K562 (cell line): ENCODE measurements at regions not wholly inside any gene's neighbourhood (a gene's known extent, or its start where the extent isn't known, plus 50 kb on each side); places are given as distances from the start of the nearest gene placed in this dataset.

ENCODE experiments used
- BRCA1 ChIP-seq, 2 experiments: fragments of 450-650 bp in 1 of 2; sonication (generic) in 1 of 2; formaldehyde crosslinking in 1 of 2; IDR thresholded peaks; 2 replicates each; pipeline versions ENCODE4 v1.5.0 to v1.6.1; 2017 to 2020; ENCODE audit warnings: mild to moderate bottlenecking in 1 of 2, missing genetic modification reagents in 1 of 2
- FOXO4 ChIP-seq: fragments of 450-650 bp; formaldehyde crosslinking; IDR thresholded peaks from 2 replicates; pipeline ENCODE4 v1.4.0; 2020; ENCODE audit warnings: mild to moderate bottlenecking, moderate library complexity
- GABPA ChIP-seq: fragments of 200-800 bp; sonication (Bioruptor generic); conservative IDR thresholded peaks from 2 replicates; pipeline ENCODE4 v1.6.1; 2016; ENCODE audit warnings: low read depth, missing genetic modification characterization, missing compliant biosample characterization
- HNRNPH1 ChIP-seq: fragments of 200-400 bp; formaldehyde crosslinking; optimal IDR thresholded peaks from 2 replicates; pipeline ENCODE3; 2017; ENCODE audit warnings: low read depth, mild to moderate bottlenecking, low read length, moderate library complexity
- KLF1 ChIP-seq: fragments of 450-650 bp; IDR thresholded peaks from 2 replicates; pipeline ENCODE4 v1.6.1; 2016; ENCODE audit warnings: missing genetic modification characterization, missing compliant biosample characterization
- MYBL2 ChIP-seq, 2 experiments: fragments of 450-650 bp in 1 of 2; sonication (generic) in 1 of 2; formaldehyde crosslinking in 1 of 2; IDR thresholded peaks; 2 replicates each; pipeline versions ENCODE4 v1.6.1 to v1.8.1; 2017 to 2022; ENCODE audit warnings: borderline replicate concordance in 1 of 2, inconsistent platforms in 1 of 2, low read depth in 1 of 2, mild to moderate bottlenecking in 1 of 2, missing genetic modification reagents in 1 of 2, moderate library complexity in 1 of 2
- MYC ChIP-seq, 2 experiments: fragments of 250-450 bp in 1 of 2; sonication (Bioruptor Pico) in 1 of 2; IDR thresholded peaks; 2 replicates each; pipeline versions ENCODE4 v1.5.1 to v1.6.1; 2012 to 2021; ENCODE audit warnings: low read depth in 2 of 2, borderline replicate concordance in 1 of 2, improper control_type of control experiment in 1 of 2, low read length in 1 of 2, mild to moderate bottlenecking in 1 of 2, moderate library complexity in 1 of 2
- MYNN ChIP-seq, 2 experiments: sonication (generic); formaldehyde crosslinking in 1 of 2; IDR thresholded peaks; 2 replicates each; pipeline versions ENCODE4 v1.5.0 to v1.6.1; 2016 to 2020; ENCODE audit warnings: antibody characterized with exemption in 1 of 2, missing genetic modification reagents in 1 of 2
- NBN ChIP-seq: fragments of 450-650 bp; IDR thresholded peaks from 2 replicates; pipeline ENCODE4 v1.6.1; 2016; ENCODE audit warnings: low read depth, mild to moderate bottlenecking
- NFIC ChIP-seq: fragments of 450-650 bp; IDR thresholded peaks from 2 replicates; pipeline ENCODE4 v1.6.1; 2017; ENCODE audit warnings: mild to moderate bottlenecking, inconsistent platforms
- RBM15 ChIP-seq: fragments of 200-400 bp; formaldehyde crosslinking; IDR thresholded peaks from 2 replicates; pipeline ENCODE4 v1.6.1; 2018; ENCODE audit warnings: mild to moderate bottlenecking, low read length, moderate library complexity; ENCODE audit not compliant: insufficient read depth
- SREBF1 ChIP-seq: fragments of 150-350 bp; IDR thresholded peaks from 2 replicates; pipeline ENCODE4 v1.6.1; 2014; ENCODE audit warnings: antibody characterized with exemption, low read depth, low read length, borderline replicate concordance
- USF2 ChIP-seq: sonication (generic); formaldehyde crosslinking; IDR thresholded peaks from 2 replicates; pipeline ENCODE4 v1.5.0; 2020; ENCODE audit warnings: missing genetic modification reagents
- ZNF398 ChIP-seq: fragments of 250-450 bp; sonication (Bioruptor Pico); IDR thresholded peaks from 2 replicates; pipeline ENCODE4 v1.8.0; 2021; ENCODE audit warnings: moderate library complexity, mild to moderate bottlenecking, inconsistent platforms
- ZNF592 ChIP-seq: fragments of 450-650 bp; IDR thresholded peaks from 2 replicates; pipeline ENCODE4 v1.6.1; 2017; ENCODE audit warnings: antibody characterized with exemption, mild to moderate bottlenecking
- ZNF699 ChIP-seq: fragments of 250-450 bp; sonication (Bioruptor Pico); IDR thresholded peaks from 2 replicates; pipeline ENCODE4 v1.8.0; 2021; ENCODE audit warnings: mild to moderate bottlenecking, moderate library complexity; ENCODE audit not compliant: insufficient replicate concordance
- ZNF717 ChIP-seq: fragments of 250-450 bp; sonication (Bioruptor Pico); IDR thresholded peaks from 2 replicates; pipeline ENCODE4 v1.5.0; 2021

DNA sequence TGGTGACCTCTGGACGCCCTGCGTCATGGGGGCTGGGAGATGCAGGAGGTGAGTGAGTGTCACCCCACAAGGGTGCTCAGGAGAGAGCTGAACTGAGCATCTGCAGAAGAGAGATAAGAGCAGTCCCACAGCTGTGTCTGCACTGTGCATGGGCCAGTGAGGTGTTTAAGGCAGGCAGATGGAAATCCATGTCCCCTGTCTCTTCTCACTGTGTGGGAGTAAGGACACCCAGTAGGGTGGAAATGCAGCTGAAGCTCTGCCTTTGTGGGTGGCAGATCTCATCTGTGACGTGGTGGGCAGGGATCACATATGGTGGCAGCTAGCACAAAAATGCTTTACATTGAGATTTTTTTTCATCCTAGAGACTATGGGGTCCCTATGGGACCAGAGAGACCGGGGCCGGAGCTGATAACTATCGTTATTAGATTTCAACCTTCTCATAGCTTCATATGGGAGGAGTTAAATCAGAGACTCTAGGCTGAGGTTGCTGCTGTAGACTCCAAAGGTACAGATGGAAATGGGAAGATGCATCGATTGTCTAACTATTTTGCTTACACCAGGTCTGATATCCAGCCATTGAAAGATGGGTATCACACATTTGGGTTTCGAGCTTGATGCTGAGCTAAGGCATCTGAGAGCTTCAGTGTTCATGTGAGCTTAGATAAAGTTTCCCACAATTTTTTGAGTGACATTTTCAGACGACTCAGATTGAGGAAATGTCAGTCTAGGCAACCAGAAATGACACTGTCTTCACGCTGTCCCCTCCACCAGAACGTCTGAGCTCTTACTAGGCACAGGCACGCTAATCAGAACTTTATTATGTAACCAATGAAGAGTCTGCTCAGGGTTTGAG, 65.3 kb upstream of the PSEN2 start (continued):
- no peak for TF ChIP-seq FOXO4 (CRISPR knock-in tag)
- TF ChIP-seq USF2 (CRISPR knock-in tag), result no peak
- no peak for TF ChIP-seq BRCA1 (IDR thresholded peaks at IDR 0.05)
- TF ChIP-seq BRCA1 (CRISPR knock-in tag; IDR thresholded peaks at IDR 0.05), result no peak
- TF ChIP-seq ZNF398 (CRISPR knock-in tag), result no peak
- peak; percentile 76 for TF ChIP-seq MYC (IDR thresholded peaks at IDR 0.05; ENCODE audit: low read depth, low read length)
- TF ChIP-seq MYC (CRISPR knock-in tag; IDR thresholded peaks at IDR 0.05; ENCODE audit: borderline replicate concordance, low read depth), result no peak
- peak; percentile 95 for TF ChIP-seq MYNN (IDR thresholded peaks at IDR 0.05)
- TF ChIP-seq MYNN (CRISPR knock-in tag; IDR thresholded peaks at IDR 0.05), result no peak
- peak; percentile 97 for TF ChIP-seq NBN
- no peak for TF ChIP-seq KLF1 (tag)
- no peak for TF ChIP-seq HNRNPH1
- TF ChIP-seq RBM15, result no peak
- TF ChIP-seq MYBL2 (IDR thresholded peaks at IDR 0.05; ENCODE audit: low read depth), result no peak
- TF ChIP-seq MYBL2 (CRISPR knock-in tag; IDR thresholded peaks at IDR 0.05; ENCODE audit: borderline replicate concordance), result no peak
- peak; percentile 98 for TF ChIP-seq NFIC
- TF ChIP-seq SREBF1, result peak; percentile 94; the same call in 1 of the 2 replicates
- peak; percentile 79 for TF ChIP-seq ZNF592
- no peak for TF ChIP-seq ZNF699 (CRISPR knock-in tag)
- 0 out of 2 replicates have a peak, but pooled peaks have one; percentile 33 for TF ChIP-seq GABPA (tag)
- no peak for TF ChIP-seq ZNF717
